Adipocyte (in vitro differentiated cells): ENCODE measurements at regions not wholly inside any gene's neighbourhood (a gene's known extent, or its start where the extent isn't known, plus 50 kb on each side); places are given as distances from the start of the nearest gene placed in this dataset.
A peak's percentile ranks its signal among the peaks of the same experiment; 100 is the strongest.

ENCODE experiments used
- DNase-seq: peaks from one replicate; pipeline ENCODE4 v3.0.0-alpha.2; 2015; ENCODE audit warnings: low read depth
- H3K27me3 ChIP-seq: replicated peaks from 2 replicates; pipeline ENCODE4 v1.7.0; 2013; ENCODE audit warnings: mild to moderate bottlenecking, low read length, moderate library complexity; ENCODE audit not compliant: control insufficient read depth, insufficient read depth
- H3K36me3 ChIP-seq: 2 replicates; pipeline ENCODE4 v1.7.0; 2013; ENCODE audit warnings: low read length, mild to moderate bottlenecking, moderate library complexity; ENCODE audit not compliant: control insufficient read depth, insufficient read depth, severe bottlenecking
- H3K4me1 ChIP-seq: 2 replicates; pipeline ENCODE4 v1.7.0; 2013; ENCODE audit warnings: mild to moderate bottlenecking, low read length, moderate library complexity; ENCODE audit not compliant: control insufficient read depth, insufficient read depth
- H3K4me3 ChIP-seq: 2 replicates; pipeline ENCODE4 v1.7.0; 2013; ENCODE audit warnings: mild to moderate bottlenecking, low read length, moderate library complexity
- H3K9ac ChIP-seq: 2 replicates; pipeline ENCODE4 v1.7.0; 2013; ENCODE audit warnings: mild to moderate bottlenecking, low read length, moderate library complexity
- H3K9me3 ChIP-seq: 2 replicates; pipeline ENCODE4 v1.7.0; 2013; ENCODE audit warnings: mild to moderate bottlenecking, low read length, moderate library complexity; ENCODE audit not compliant: control insufficient read depth

DNA sequence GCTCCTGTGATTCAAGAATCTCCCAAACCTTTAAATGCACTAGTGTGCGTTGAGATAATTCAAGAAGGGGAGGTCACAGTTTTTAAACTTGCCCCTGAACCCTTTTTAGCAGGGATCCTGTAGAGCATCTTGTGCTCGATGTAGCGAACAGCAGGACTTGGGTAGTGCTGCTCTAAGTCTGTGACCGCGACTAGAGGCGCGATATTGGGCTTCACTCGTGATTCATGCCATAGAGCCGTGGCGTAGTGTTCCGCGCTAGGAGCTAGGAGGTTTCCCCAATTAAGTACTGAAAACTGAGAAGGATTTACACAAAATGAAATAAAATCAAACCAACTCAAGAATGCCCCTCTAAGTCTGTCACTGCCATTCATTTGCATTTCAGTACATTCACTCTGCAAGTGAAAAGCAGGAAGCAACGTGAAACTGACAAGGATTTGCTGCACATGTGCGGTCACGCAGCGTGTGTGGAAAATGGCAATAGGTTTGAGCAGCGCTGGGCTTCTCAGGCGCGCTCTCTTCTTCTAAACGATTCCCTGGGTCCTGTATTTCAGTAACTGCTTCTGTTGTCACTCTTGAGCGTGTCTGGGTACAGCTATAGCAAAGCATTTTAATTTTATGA, 1135.9 kb upstream of the WWC1 start:
- Histone ChIP-seq H3K27me3 (no peaks in the 10 kb centered on the region), H3K4me1 (no peaks in the 10 kb centered on the region), H3K36me3 (no peaks in the 10 kb centered on the region), H3K9ac (no peak overlapping the region), H3K4me3 (no peak overlapping the region), H3K9me3 (no peaks in the 10 kb centered on the region)
- no peak for DNase-seq

DNA sequence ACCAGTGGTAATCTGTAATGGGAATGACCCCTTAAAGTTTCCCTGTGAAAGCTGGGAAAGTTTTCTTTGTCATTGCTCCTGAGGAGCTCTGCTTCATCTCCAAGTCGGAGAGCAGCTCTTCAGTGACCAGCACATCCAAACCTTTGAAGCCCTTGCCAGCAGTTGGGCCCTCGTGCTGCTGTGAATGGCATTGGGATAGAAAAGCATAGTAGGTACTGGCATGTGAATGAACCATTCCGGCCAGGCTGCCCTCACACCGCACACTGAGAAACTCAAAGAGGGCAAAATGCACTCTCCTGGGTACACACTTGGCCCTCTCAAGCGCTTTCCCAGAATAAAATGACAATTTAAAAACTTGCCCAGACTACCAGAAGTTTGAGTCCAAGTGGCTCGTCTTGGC, 1135.0 kb upstream of the WWC1 start:
- DNase-seq = no peak
- no peak overlapping the region for H3K9ac ChIP-seq
- H3K36me3 ChIP-seq = no peaks in the 10 kb centered on the region
- H3K4me3 ChIP-seq = no peak overlapping the region
- H3K9me3 ChIP-seq = no peaks in the 10 kb centered on the region
- H3K27me3 ChIP-seq = no peaks in the 10 kb centered on the region
- H3K4me1 ChIP-seq = no peaks in the 10 kb centered on the region

DNA sequence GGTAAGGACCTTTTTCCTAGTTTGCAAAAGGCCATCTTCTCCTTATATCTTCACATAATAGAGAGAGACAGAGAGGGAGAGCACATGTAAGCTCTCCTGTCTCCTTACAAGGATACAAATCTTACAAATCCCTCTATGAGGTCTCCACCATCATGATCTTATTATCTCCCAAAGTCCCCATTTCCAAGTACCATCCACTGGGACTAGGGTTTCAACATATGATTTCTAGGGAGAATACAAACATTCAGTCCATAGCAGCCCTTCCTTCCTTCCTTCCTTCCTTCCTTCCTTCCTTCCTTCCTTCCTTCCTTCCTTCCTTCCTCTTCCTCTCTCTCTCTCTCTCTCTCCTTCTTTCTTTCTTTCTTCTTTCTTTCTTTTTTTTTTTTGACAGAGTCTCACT, 1132.9 kb upstream of the WWC1 start:
- no peak overlapping the region for H3K4me3 ChIP-seq
- no peaks in the 10 kb centered on the region for H3K9me3 ChIP-seq
- no peaks in the 10 kb centered on the region for H3K36me3 ChIP-seq
- H3K9ac ChIP-seq = no peak overlapping the region
- H3K27me3 ChIP-seq = no peaks in the 10 kb centered on the region
- no peaks in the 10 kb centered on the region for H3K4me1 ChIP-seq
- no peak for DNase-seq

DNA sequence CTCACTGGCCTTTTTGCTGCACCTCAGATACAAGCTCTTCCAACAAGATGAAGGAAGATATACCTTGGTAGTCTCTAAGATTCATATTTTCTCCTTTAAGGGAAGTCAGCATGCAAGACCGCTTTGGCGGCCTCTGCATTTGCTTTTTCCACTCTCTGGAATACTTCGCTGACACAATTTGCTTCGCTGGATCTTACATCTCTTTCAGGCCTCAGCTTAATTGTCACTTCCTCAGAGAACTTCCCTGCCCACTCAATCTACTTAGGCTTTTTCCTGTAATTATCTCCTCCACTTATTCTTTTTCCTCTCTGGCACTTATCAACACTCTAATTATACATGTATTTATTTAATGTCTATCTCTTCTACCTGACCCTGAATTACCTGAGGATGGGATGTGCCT, 1131.1 kb upstream of the WWC1 start:
- Histone ChIP-seq H3K36me3 (no peaks in the 10 kb centered on the region), H3K4me1 (no peaks in the 10 kb centered on the region), H3K27me3 (no peaks in the 10 kb centered on the region), H3K9me3 (no peaks in the 10 kb centered on the region), H3K4me3 (no peak overlapping the region), H3K9ac (no peak overlapping the region)
- no peak for DNase-seq

DNA sequence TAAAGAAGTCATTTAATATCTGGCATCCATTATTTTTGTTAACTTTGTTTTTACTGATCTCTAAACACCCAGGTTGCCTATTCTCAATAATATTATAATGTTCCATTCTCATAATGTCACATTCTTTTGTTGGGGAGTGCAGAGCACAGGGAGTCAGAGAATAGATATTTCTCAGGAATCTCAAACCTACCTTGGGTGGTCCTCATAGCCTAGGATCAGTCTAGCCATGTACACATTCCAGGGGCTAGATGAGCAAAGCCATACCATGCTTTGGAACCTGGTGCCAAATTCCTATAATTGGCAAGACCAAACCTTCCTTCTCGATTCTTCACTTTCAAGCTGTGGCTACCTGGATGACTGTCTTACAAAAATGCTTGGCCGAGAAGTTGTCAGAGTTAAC, 1124.7 kb upstream of the WWC1 start:
- no peaks in the 10 kb centered on the region for H3K9me3 ChIP-seq
- H3K36me3 ChIP-seq = no peaks in the 10 kb centered on the region
- DNase-seq = no peak
- H3K27me3 ChIP-seq = no peaks in the 10 kb centered on the region
- no peak overlapping the region for H3K4me3 ChIP-seq
- H3K9ac ChIP-seq = no peak overlapping the region
- no peaks in the 10 kb centered on the region for H3K4me1 ChIP-seq

DNA sequence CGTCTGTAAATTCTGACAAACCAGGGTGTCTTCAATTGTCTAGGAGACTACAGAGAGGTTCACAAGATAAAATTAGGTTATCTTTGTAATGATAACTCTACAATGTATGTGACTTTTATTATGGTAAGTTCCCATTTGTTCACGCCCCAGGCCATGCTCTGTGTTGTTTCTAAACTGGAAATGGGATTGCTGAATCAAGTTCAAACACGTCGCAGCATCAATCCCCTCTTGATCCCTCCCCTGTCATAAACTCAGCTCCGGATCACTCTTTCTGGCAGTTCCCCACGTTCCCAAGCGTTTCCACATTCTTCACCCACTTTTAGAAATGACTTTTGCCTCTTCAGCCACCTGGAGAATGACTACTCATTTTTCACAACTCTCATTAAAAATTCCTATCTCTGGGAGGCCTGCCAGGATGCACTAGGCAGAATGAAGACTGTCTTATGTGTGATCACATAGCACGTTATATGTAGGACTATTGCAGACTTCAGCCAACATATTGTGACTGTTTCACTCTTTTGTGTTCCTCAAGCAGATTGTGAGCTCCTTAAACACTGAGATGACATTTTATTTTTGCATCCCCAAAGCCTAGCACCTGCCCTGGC, 1124.2 kb upstream of the WWC1 start:
- Histone ChIP-seq H3K9ac (no peak overlapping the region), H3K4me3 (no peak overlapping the region), H3K9me3 (no peaks in the 10 kb centered on the region), H3K27me3 (no peaks in the 10 kb centered on the region), H3K4me1 (no peaks in the 10 kb centered on the region), H3K36me3 (no peaks in the 10 kb centered on the region)
- no peak for DNase-seq

DNA sequence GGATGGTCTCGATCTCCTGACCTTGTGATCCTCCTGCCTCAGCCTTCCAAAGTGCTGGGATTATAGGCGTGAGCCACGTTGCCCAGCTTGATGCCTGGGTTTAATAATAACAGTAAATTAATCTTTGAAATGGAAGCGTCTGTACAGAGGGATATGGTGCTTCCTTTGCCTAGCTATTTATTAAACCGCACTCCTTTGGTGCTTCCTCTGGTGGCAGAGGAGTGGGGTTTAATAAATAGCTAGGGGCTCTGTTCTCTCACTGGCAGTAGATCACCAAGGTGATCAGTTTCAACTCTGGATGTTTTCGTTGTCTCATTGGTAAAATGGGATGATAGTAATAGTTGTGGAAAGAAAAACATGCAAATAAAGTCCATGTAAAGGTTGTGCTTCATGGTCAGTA, 1122.5 kb upstream of the WWC1 start:
- Histone ChIP-seq H3K4me3 (no peak overlapping the region), H3K4me1 (no peaks in the 10 kb centered on the region), H3K9me3 (no peaks in the 10 kb centered on the region), H3K27me3 (no peaks in the 10 kb centered on the region), H3K36me3 (no peaks in the 10 kb centered on the region), H3K9ac (no peak overlapping the region)
- DNase-seq = no peak

DNA sequence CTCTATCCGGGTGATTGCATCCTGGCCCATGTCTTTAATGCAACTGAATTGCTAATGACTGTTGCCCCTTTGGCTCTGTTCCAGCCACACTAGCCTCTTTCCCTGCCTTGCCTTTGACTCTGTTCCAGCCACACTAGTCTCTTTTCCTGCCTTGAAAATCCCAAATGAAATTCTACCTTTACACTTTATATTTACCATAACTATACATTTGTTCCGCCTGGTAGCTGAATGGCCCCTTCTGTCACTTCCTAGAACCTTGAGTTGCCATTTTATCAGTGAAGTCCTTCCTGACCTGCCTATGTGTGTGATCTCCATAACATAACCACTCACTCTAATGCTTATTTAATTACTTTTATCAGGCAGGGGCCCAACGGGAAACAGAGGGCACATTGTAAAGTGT, 1120.4 kb upstream of the WWC1 start:
- DNase-seq = no peak
- Histone ChIP-seq H3K4me3 (no peak overlapping the region), H3K9me3 (no peaks in the 10 kb centered on the region), H3K36me3 (no peaks in the 10 kb centered on the region), H3K27me3 (no peaks in the 10 kb centered on the region), H3K4me1 (no peaks in the 10 kb centered on the region), H3K9ac (no peak overlapping the region)

DNA sequence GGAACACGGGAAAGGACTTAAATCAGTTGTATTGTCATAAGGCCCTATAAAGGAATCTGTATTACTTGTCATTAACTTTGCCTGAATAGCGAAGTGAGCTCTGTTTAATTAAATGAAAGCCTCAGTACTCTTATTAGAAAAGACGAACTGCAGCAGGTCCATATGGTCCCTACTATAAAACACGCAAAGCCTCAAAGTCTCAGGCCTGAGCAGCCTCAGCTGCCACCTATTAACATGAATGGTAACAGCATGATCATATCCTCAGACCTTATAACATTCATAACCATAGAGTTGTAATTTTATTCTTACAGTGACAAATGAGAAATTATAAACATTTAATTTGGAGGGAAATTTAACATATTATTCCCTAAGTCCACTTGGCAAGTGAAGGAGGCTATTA, 1113.7 kb upstream of the WWC1 start:
- no peak for DNase-seq
- Histone ChIP-seq H3K9ac (no peak overlapping the region), H3K27me3 (no peaks in the 10 kb centered on the region), H3K4me1 (no peaks in the 10 kb centered on the region), H3K9me3 (no peaks in the 10 kb centered on the region), H3K4me3 (no peak overlapping the region), H3K36me3 (no peaks in the 10 kb centered on the region)

DNA sequence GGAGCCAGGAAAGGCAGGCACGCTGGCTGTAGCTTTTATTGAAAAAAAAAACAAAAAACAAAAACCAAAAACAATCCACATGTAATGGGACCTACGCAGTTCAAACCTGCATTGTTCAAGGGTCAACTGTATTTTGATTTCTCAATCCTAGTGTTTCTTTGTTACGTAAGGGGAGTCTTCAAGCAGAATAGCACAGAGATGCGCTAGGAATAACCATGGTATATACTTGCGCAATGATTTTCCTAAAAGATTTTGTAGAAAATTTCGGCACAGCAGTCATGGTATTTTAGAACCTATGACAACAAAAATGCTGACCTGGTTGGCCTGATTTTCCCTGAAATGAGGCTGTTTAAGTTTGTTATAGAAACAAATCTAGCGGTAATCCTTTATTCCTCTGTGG, 1110.5 kb upstream of the WWC1 start:
- no peaks in the 10 kb centered on the region for H3K36me3 ChIP-seq
- H3K4me1 ChIP-seq = no peaks in the 10 kb centered on the region
- no peak overlapping the region for H3K9ac ChIP-seq
- DNase-seq = no peak
- H3K4me3 ChIP-seq = no peak overlapping the region
- no peaks in the 10 kb centered on the region for H3K27me3 ChIP-seq
- H3K9me3 ChIP-seq = peaks cover 2% of the 10 kb centered on the region

DNA sequence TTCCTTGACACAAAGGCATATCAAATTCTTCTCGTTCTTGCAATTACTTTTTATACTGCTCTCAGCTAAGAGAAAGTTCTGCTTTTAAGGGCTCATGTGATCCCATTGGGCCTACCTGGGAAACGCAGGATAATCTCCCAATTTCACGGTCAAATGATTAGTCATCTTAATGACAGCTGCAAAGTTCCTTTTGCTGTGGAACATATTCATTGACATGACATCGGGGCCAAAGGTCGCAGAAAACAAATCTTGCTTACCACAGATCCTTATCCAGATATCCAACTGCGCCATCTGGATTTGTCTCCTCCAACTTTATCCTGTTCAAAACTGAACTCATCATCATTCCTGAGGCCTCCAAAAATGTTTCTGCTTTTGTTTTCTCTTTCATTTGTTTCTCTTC, 1085.6 kb upstream of the WWC1 start:
- H3K9me3 ChIP-seq = no peaks in the 10 kb centered on the region
- no peak for DNase-seq
- no peaks in the 10 kb centered on the region for H3K27me3 ChIP-seq
- H3K4me3 ChIP-seq = no peak overlapping the region
- H3K9ac ChIP-seq = no peak overlapping the region
- H3K4me1 ChIP-seq = no peaks in the 10 kb centered on the region
- H3K36me3 ChIP-seq = no peaks in the 10 kb centered on the region

DNA sequence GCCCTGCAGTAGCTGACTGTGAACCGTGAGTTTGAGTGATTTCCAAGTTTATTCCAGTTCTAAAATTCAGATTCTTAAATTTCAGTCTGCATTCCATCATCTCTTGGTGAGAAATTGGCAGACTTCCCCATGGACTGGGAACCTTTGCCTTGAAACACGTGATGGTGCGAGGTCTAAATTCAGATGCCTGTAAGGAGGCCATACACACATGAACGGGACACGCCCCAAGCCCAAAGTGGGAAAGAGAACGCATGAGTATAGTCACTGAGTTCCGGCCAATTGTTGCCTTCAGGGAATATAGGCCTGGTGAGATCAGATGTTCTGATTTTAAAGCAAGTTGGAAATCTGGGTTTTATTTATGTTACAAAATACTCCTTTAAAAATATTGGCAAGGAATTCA, 1084.4 kb upstream of the WWC1 start:
- H3K4me3 ChIP-seq = no peak overlapping the region
- H3K4me1 ChIP-seq = no peaks in the 10 kb centered on the region
- H3K27me3 ChIP-seq = no peaks in the 10 kb centered on the region
- DNase-seq = peak; percentile 61
- no peaks in the 10 kb centered on the region for H3K36me3 ChIP-seq
- no peak overlapping the region for H3K9ac ChIP-seq
- H3K9me3 ChIP-seq = no peaks in the 10 kb centered on the region
